Spleen (tissue), 7 donors: ENCODE measurements at regions not wholly inside any gene's neighbourhood (a gene's known extent, or its start where the extent isn't known, plus 50 kb on each side); places are given as distances from the start of the nearest gene placed in this dataset.

Experiments used
- CTCF ChIP-seq, 11 experiments: fragments of 200-600 bp in 7 of 11; fragments of 450-650 bp in 4 of 11; sonication (generic) in 4 of 11; IDR thresholded peaks in 8 of 11; conservative IDR thresholded peaks in 3 of 11; 1 replicate in 7 of 11; 2 replicates in 4 of 11; pipeline versions ENCODE4 v1.4.0 to v1.8.0; 2016 to 2021; ENCODE audit warnings: antibody characterized with exemption in 11 of 11, inconsistent platforms in 4 of 11, mild to moderate bottlenecking in 1 of 11
- POLR2A ChIP-seq, 3 donors: fragments of 450-650 bp; IDR thresholded peaks; one replicate each; pipeline ENCODE4 v1.5.1; 2017; ENCODE audit warnings: antibody characterized with exemption in 3 of 3, mild to moderate bottlenecking in 1 of 3
- donor health status: DM: no; HTN: no; CAD: no; lungs with moderate emphysema.
- donor health status: DM: no; HTN: no; CAD: no.
- donor health status: DM: no; HTN: no; CAD: no.

GRCh38 chr10:88138319-88138848, 275.0 kb downstream of the PTEN start:
- TF ChIP-seq CTCF (IDR thresholded peaks at IDR 0.05 in 8 of 11, conservative IDR thresholded peaks at IDR 0.05 in 3 of 11) (no peak), POLR2A (IDR thresholded peaks at IDR 0.05) (no peak)
